ENCODE measurements at regions not wholly inside any gene's neighbourhood (a gene's known extent, or its start where the extent isn't known, plus 50 kb on each side); places are given as distances from the start of the nearest gene placed in this dataset.

DNA sequence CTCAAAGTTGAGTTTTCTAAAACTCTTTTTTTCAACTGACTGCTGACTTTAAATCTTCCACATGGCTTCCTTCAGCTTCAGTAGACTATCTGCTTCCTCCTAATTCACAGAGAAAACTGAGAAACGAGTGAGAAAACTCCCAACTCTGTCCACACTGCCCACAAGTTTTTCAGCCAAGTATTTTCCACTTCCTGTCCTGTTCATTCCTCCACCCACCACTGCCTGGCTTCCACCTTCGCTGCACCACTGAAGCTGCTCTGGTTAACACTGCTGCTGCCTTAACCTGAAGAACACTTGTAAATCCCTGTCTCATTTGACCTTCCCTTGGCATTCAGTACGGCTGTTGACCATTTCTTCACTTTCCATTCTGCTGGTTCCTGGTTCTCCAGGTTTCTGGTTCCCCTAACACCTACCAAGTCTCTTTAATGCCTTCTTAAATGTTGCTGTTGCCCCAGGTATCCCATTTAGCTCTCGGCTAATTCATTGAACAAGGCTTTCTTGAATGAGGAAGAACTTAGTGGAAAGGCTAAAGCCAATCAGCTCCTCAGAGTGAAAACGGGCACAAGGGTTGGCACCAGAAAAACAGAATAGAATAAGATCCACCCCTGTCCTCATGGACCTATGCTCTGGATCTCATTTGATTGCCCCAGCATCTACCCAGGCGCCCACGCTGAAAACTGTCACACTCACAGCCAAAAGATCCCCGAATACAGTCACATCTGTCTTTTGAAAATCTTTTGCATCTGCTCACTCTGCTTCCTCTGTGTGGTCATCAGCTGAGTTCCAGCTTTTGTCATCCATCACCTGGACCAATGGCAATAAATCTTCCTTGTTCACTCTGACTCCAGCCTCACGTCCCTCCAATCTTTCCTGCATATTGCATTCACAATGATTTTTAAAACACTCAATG, 104.4 kb upstream of the TAB2 start:
- TF ChIP-seq, protein P1, sequence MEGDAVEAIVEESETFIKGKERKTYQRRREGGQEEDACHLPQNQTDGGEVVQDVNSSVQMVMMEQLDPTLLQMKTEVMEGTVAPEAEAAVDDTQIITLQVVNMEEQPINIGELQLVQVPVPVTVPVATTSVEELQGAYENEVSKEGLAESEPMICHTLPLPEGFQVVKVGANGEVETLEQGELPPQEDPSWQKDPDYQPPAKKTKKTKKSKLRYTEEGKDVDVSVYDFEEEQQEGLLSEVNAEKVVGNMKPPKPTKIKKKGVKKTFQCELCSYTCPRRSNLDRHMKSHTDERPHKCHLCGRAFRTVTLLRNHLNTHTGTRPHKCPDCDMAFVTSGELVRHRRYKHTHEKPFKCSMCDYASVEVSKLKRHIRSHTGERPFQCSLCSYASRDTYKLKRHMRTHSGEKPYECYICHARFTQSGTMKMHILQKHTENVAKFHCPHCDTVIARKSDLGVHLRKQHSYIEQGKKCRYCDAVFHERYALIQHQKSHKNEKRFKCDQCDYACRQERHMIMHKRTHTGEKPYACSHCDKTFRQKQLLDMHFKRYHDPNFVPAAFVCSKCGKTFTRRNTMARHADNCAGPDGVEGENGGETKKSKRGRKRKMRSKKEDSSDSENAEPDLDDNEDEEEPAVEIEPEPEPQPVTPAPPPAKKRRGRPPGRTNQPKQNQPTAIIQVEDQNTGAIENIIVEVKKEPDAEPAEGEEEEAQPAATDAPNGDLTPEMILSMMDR (IDR thresholded peaks at IDR 0.05; ENCODE audit: insufficient read depth, low read length, poor library complexity, severe bottlenecking) = no peak
- no peak for TF ChIP-seq EZH2phosphoT487 (conservative IDR thresholded peaks at IDR 0.05; ENCODE audit: low read length)

Data from SU-DHL-6 (cell line).